ENCODE measurements at regions not wholly inside any gene's neighbourhood (a gene's known extent, or its start where the extent isn't known, plus 50 kb on each side); places are given as distances from the start of the nearest gene placed in this dataset.
"Not testable (repeated sequence)": the region's sequence is repeated elsewhere in the genome, so short reads cannot be mapped to it uniquely, and the experiment has no call there.

- DNase-seq, result no peak
Observed at GRCh38 chr1:102174259-102174863, 177.6 kb upstream of the OLFM3 start.

- no peak for DNase-seq
Observed at GRCh38 chr1:102172200-102172599, 175.5 kb upstream of the OLFM3 start.

GRCh38 chr1:102163799-102164198 is 167.1 kb upstream of the OLFM3 start:
- DNase-seq, result peak; percentile 27

- DNase-seq, result no peak
Observed at GRCh38 chr1:102151242-102151641, 154.5 kb upstream of the OLFM3 start.

- no peak for DNase-seq
Observed at GRCh38 chr1:102120910-102121309, 124.2 kb upstream of the OLFM3 start.

- no peak for DNase-seq
Observed at GRCh38 chr1:102118150-102118549, 121.4 kb upstream of the OLFM3 start.

GRCh38 chr1:102110586-102110985 is 113.9 kb upstream of the OLFM3 start:
- no peak for DNase-seq

- not testable (repeated sequence) for DNase-seq
Observed at GRCh38 chr1:102109493-102109892, 112.8 kb upstream of the OLFM3 start.

GRCh38 chr1:102107441-102107840 is 110.7 kb upstream of the OLFM3 start:
- DNase-seq, result no peak

GRCh38 chr1:102105931-102106550 is 109.3 kb upstream of the OLFM3 start:
- DNase-seq, result no peak

GRCh38 chr1:102103646-102104045 is 106.9 kb upstream of the OLFM3 start:
- no peak for DNase-seq

GRCh38 chr1:102102276-102102780 is 105.6 kb upstream of the OLFM3 start:
- no peak for DNase-seq

GRCh38 chr1:102100666-102101065 is 103.9 kb upstream of the OLFM3 start:
- no peak for DNase-seq

GRCh38 chr1:102099916-102100315 is 103.2 kb upstream of the OLFM3 start:
- no peak for DNase-seq

GRCh38 chr1:102098536-102098935 is 101.8 kb upstream of the OLFM3 start:
- DNase-seq, result no peak

GRCh38 chr1:102098081-102098480 is 101.4 kb upstream of the OLFM3 start:
- no peak for DNase-seq

- no peak for DNase-seq
Observed at GRCh38 chr1:102097451-102097850, 100.7 kb upstream of the OLFM3 start.

GRCh38 chr1:102096162-102096561 is 99.4 kb upstream of the OLFM3 start:
- DNase-seq, result no peak

GRCh38 chr1:102089791-102090190 is 93.1 kb upstream of the OLFM3 start:
- DNase-seq, result no peak

GRCh38 chr1:102085896-102086295 is 89.2 kb upstream of the OLFM3 start:
- DNase-seq, result no peak

GRCh38 chr1:102084771-102085535 is 88.2 kb upstream of the OLFM3 start:
- no peak for DNase-seq

- DNase-seq, result no peak
Observed at GRCh38 chr1:102083192-102083591, 86.5 kb upstream of the OLFM3 start.

GRCh38 chr1:102074874-102075273 is 78.1 kb upstream of the OLFM3 start:
- no peak for DNase-seq

- DNase-seq, result no peak
Observed at GRCh38 chr1:102071451-102071850, 74.7 kb upstream of the OLFM3 start.

Data from NCI-H526 treated with DMSO at 0.1 percent for 48 hours (cell line).